H9 (cell line): ENCODE measurements at regions not wholly inside any gene's neighbourhood (a gene's known extent, or its start where the extent isn't known, plus 50 kb on each side); places are given as distances from the start of the nearest gene placed in this dataset.

ENCODE experiments used
- DNase-seq: peaks from one replicate; pipeline ENCODE4 v3.0.0-alpha.2; 2017
- H2AFZ ChIP-seq: one replicate; pipeline ENCODE4 v1.6.1; 2013; ENCODE audit warnings: mild to moderate bottlenecking, low read length, control low read depth, moderate library complexity
- H2AK5ac ChIP-seq: 2 replicates; pipeline ENCODE4 v1.6.1; 2013; ENCODE audit warnings: low read length, control low read depth, mixed read lengths; ENCODE audit not compliant: insufficient read length
- H2BK120ac ChIP-seq: one replicate; pipeline ENCODE4 v1.6.1; 2013; ENCODE audit warnings: low read depth, mild to moderate bottlenecking, low read length, control low read depth, inconsistent platforms; ENCODE audit not compliant: poor library complexity, severe bottlenecking
- H2BK12ac ChIP-seq: 2 replicates; pipeline ENCODE4 v1.6.1; 2013; ENCODE audit warnings: low read length, control low read depth, mixed read lengths, low read depth; ENCODE audit not compliant: insufficient read length
- H2BK15ac ChIP-seq: 2 replicates; pipeline ENCODE4 v1.6.1; 2013; ENCODE audit warnings: low read depth, low read length, control low read depth
- H2BK20ac ChIP-seq: one replicate; pipeline ENCODE4 v1.6.1; 2013; ENCODE audit warnings: low read depth, mild to moderate bottlenecking, low read length, control low read depth, inconsistent platforms; ENCODE audit not compliant: poor library complexity, severe bottlenecking
- H2BK5ac ChIP-seq: 2 replicates; pipeline ENCODE4 v1.6.1; 2013; ENCODE audit warnings: low read length, control low read depth, mixed read lengths; ENCODE audit not compliant: insufficient read length
- H3K14ac ChIP-seq: 2 replicates; pipeline ENCODE4 v1.6.1; 2013; ENCODE audit warnings: low read length, control low read depth; ENCODE audit not compliant: insufficient read depth
- H3K18ac ChIP-seq: 2 replicates; pipeline ENCODE4 v1.6.1; 2013; ENCODE audit warnings: low read depth, mild to moderate bottlenecking, mixed read lengths, low read length, control low read depth; ENCODE audit not compliant: insufficient read length
- H3K23ac ChIP-seq: 2 replicates; pipeline ENCODE4 v1.6.1; 2013; ENCODE audit warnings: low read length, control low read depth, mixed read lengths, low read depth; ENCODE audit not compliant: insufficient read length
- H3K23me2 ChIP-seq: 2 replicates; pipeline ENCODE4 v1.6.1; 2013; ENCODE audit warnings: low read depth, mild to moderate bottlenecking, mixed read lengths, low read length, control low read depth; ENCODE audit not compliant: insufficient read length, poor library complexity, severe bottlenecking
- H3K27ac ChIP-seq: 2 replicates; pipeline ENCODE4 v1.5.1; 2013; ENCODE audit warnings: low read length, control low read depth, mixed read lengths, low read depth; ENCODE audit not compliant: insufficient read length
- H3K27me3 ChIP-seq: 2 replicates; pipeline ENCODE4 v1.6.1; 2013; ENCODE audit warnings: low read length, control low read depth, inconsistent platforms; ENCODE audit not compliant: insufficient read depth
- H3K4ac ChIP-seq: 2 replicates; pipeline ENCODE4 v1.6.1; 2013; ENCODE audit warnings: low read depth, mild to moderate bottlenecking, control low read depth, inconsistent platforms, low read length, moderate library complexity
- H3K4me1 ChIP-seq: 2 replicates; pipeline ENCODE4 v1.6.1; 2013; ENCODE audit warnings: low read length, control low read depth, inconsistent platforms; ENCODE audit not compliant: insufficient read depth
- H3K4me2 ChIP-seq: 2 replicates; pipeline ENCODE4 v1.6.1; 2013; ENCODE audit warnings: low read length, control low read depth, mixed read lengths; ENCODE audit not compliant: insufficient read length, insufficient read depth
- H3K56ac ChIP-seq: 2 replicates; pipeline ENCODE4 v1.6.1; 2013; ENCODE audit warnings: low read depth, mild to moderate bottlenecking, mixed read lengths, low read length, control low read depth; ENCODE audit not compliant: insufficient read length
- H3K79me1 ChIP-seq: 2 replicates; pipeline ENCODE4 v1.6.1; 2013; ENCODE audit warnings: low read depth, mild to moderate bottlenecking, moderate library complexity, low read length, control low read depth, inconsistent platforms; ENCODE audit not compliant: insufficient read depth, poor library complexity, severe bottlenecking
- H3K79me2 ChIP-seq: 2 replicates; pipeline ENCODE4 v1.6.1; 2013; ENCODE audit warnings: low read length, control low read depth, inconsistent platforms; ENCODE audit not compliant: insufficient read depth
- H3K9ac ChIP-seq: 2 replicates; pipeline ENCODE4 v1.6.1; 2013; ENCODE audit warnings: low read length, control low read depth, mixed read lengths; ENCODE audit not compliant: insufficient read length; ENCODE audit errors: extremely low read depth
- H3K9me3 ChIP-seq: one replicate; pipeline ENCODE4 v1.6.1; 2013; ENCODE audit warnings: low read depth, low read length, inconsistent platforms; ENCODE audit not compliant: control insufficient read depth
- H3T11ph ChIP-seq: one replicate; pipeline ENCODE4 v1.6.1; 2013; ENCODE audit warnings: mild to moderate bottlenecking, low read length, control low read depth, inconsistent platforms
- H4K20me1 ChIP-seq: one replicate; pipeline ENCODE4 v1.6.1; 2013; ENCODE audit not compliant: control insufficient read depth, insufficient read length, insufficient read depth
- H4K5ac ChIP-seq: 2 replicates; pipeline ENCODE4 v1.6.1; 2013; ENCODE audit warnings: low read depth, mild to moderate bottlenecking, mixed read lengths, low read length, control low read depth; ENCODE audit not compliant: insufficient read length
- H4K8ac ChIP-seq: replicated peaks from 2 replicates; pipeline ENCODE4 v1.6.1; 2013; ENCODE audit warnings: low read length, control low read depth, mixed read lengths, low read depth; ENCODE audit not compliant: insufficient read length
- H4K91ac ChIP-seq: 2 replicates; pipeline ENCODE4 v1.6.1; 2013; ENCODE audit warnings: low read depth, mild to moderate bottlenecking, moderate library complexity, mixed read lengths, low read length, control low read depth; ENCODE audit not compliant: insufficient read length
- H3K27ac Mint-ChIP-seq, 3 experiments: 2 replicates in 2 of 3; 3 replicates in 1 of 3; pipeline ENCODE4 v1.8.0; 2020 to 2021; ENCODE audit warnings: mixed read lengths in 3 of 3, mild to moderate bottlenecking in 1 of 3, moderate library complexity in 1 of 3
- H3K27me3 Mint-ChIP-seq: 2 replicates; pipeline ENCODE4 v1.8.0; 2021; ENCODE audit warnings: low read depth, mild to moderate bottlenecking, moderate library complexity, mixed read lengths
- H3K36me3 Mint-ChIP-seq, 3 experiments: 2 replicates in 2 of 3; 3 replicates in 1 of 3; pipeline ENCODE4 v1.8.0; 2020 to 2021; ENCODE audit warnings: low read depth in 3 of 3, mixed read lengths in 3 of 3; ENCODE audit not compliant: insufficient read depth in 1 of 3
- H3K4me1 Mint-ChIP-seq, 2 experiments: 2 replicates each; pipeline ENCODE4 v1.8.0; 2020; ENCODE audit warnings: mixed read lengths in 2 of 2
- H3K4me3 Mint-ChIP-seq, 2 experiments: 2 replicates in 1 of 2; 3 replicates in 1 of 2; pipeline ENCODE4 v1.8.0; 2020 to 2021; ENCODE audit warnings: mild to moderate bottlenecking in 2 of 2, mixed read lengths in 2 of 2, moderate library complexity in 1 of 2
- H3K9me3 Mint-ChIP-seq, 2 experiments: 2 replicates in 1 of 2; 3 replicates in 1 of 2; pipeline ENCODE4 v1.8.0; 2020; ENCODE audit warnings: mild to moderate bottlenecking in 2 of 2, mixed read lengths in 2 of 2, moderate library complexity in 1 of 2
- WGBS: extraction: QIAGEN DNeasy Blood & Tissue Kit; methylation state at CpG from one replicate; pipeline ENCODE4 v1.1.7; 2013; ENCODE audit warnings: missing lambda C conversion rate, low lambda C conversion rate, mixed read lengths; ENCODE audit not compliant: insufficient read length; ENCODE audit errors: extremely low coverage; 5-methylcytosine and 5-hydroxymethylcytosine counted together
- TF ChIP-seq, protein P1 (sequence below): fragments of 200-600 bp; sonication (generic); conservative IDR thresholded peaks from 3 replicates; pipeline ENCODE4 v1.8.0; 2021; ENCODE audit warnings: antibody characterized with exemption, mild to moderate bottlenecking

DNA sequence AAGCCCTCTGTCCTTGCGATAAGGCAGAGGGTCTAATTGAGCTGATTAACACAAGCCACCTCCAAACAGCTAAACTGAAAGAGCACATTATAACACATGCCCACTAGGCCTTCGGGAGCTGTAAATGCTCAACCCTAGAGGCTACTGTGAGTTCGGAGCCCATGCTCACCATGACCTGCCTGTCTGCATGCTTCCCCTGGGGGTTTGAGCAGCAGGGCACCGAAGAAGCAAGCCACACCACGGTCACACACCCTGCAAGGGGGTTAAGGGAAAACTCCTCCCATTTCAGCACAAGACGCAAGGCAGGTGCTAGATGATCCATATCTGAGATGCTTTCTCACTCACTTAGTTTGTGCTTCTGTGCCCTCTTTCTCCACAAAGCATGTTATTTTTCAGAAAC lies 435.9 kb upstream of the CADM2 start:
- no peak overlapping the region for H4K91ac ChIP-seq
- no peaks in the 10 kb centered on the region for H3K79me2 ChIP-seq
- no peak overlapping the region for H3K18ac ChIP-seq
- H3K23me2 ChIP-seq = no peaks in the 10 kb centered on the region
- Mint-ChIP-seq H3K27me3 (no peaks in the 10 kb centered on the region), H3K4me3 (no peak overlapping the region; a peak in 1 of 5 replicates), H3K9me3 (peaks cover 8 to 15% of the 10 kb centered on the region in 2 experiments), H3K36me3 (peaks cover 0 to 14% (median 9%) of the 10 kb centered on the region in 3 experiments; a peak in 6 of 7 replicates), H3K27ac (no peak overlapping the region), H3K4me1 (no peaks in the 10 kb centered on the region)
- H4K20me1 ChIP-seq = no peaks in the 10 kb centered on the region
- H3K23ac ChIP-seq = no peak overlapping the region
- H2AK5ac ChIP-seq = no peak overlapping the region
- no peaks in the 10 kb centered on the region for H3K79me1 ChIP-seq
- no peak overlapping the region for H4K8ac ChIP-seq
- no peak overlapping the region for H3K4ac ChIP-seq
- H3K4me2 ChIP-seq = no peak overlapping the region
- no peak overlapping the region for H3K9ac ChIP-seq
- TF ChIP-seq, protein P1, sequence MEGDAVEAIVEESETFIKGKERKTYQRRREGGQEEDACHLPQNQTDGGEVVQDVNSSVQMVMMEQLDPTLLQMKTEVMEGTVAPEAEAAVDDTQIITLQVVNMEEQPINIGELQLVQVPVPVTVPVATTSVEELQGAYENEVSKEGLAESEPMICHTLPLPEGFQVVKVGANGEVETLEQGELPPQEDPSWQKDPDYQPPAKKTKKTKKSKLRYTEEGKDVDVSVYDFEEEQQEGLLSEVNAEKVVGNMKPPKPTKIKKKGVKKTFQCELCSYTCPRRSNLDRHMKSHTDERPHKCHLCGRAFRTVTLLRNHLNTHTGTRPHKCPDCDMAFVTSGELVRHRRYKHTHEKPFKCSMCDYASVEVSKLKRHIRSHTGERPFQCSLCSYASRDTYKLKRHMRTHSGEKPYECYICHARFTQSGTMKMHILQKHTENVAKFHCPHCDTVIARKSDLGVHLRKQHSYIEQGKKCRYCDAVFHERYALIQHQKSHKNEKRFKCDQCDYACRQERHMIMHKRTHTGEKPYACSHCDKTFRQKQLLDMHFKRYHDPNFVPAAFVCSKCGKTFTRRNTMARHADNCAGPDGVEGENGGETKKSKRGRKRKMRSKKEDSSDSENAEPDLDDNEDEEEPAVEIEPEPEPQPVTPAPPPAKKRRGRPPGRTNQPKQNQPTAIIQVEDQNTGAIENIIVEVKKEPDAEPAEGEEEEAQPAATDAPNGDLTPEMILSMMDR = no peak
- H2BK5ac ChIP-seq = no peak overlapping the region
- H2AFZ ChIP-seq = no peak overlapping the region
- H3T11ph ChIP-seq = no peak overlapping the region
- H3K27ac ChIP-seq = no peak overlapping the region
- no peak overlapping the region for H2BK20ac ChIP-seq
- H3K27me3 ChIP-seq = no peaks in the 10 kb centered on the region
- no CpG with 5 or more reads among the region's 6 CpGs for WGBS
- H3K14ac ChIP-seq = no peak overlapping the region
- no peaks in the 10 kb centered on the region for H3K4me1 ChIP-seq
- no peak overlapping the region for H2BK120ac ChIP-seq
- no peak overlapping the region for H2BK15ac ChIP-seq
- H3K56ac ChIP-seq = no peak overlapping the region
- no peak overlapping the region for H4K5ac ChIP-seq
- no peak for DNase-seq
- no peak overlapping the region for H2BK12ac ChIP-seq
- H3K9me3 ChIP-seq = no peaks in the 10 kb centered on the region
